Keratinocyte (primary cell): ENCODE measurements at regions not wholly inside any gene's neighbourhood (a gene's known extent, or its start where the extent isn't known, plus 50 kb on each side); places are given as distances from the start of the nearest gene placed in this dataset.

ENCODE experiments used
- DNase-seq: peaks from one replicate; pipeline ENCODE4 v3.0.0-alpha.2; 2011; ENCODE audit warnings: low read depth, missing footprints, low spot score
- FAIRE-seq: peaks from 2 replicates; lab custom pipeline; 2011; peaks lifted over from hg19 to GRCh38; lab: Jason Lieb, UNC
- H2AFZ ChIP-seq: 2 replicates; pipeline ENCODE4 v1.6.0; 2012; ENCODE audit warnings: low read length, control low read depth, inconsistent platforms; ENCODE audit not compliant: control insufficient read depth
- H3K27ac ChIP-seq: 2 replicates; pipeline ENCODE4 v1.5.1; 2011; ENCODE audit warnings: low read length; ENCODE audit not compliant: control insufficient read depth, insufficient read depth
- H3K27me3 ChIP-seq: 3 replicates; pipeline ENCODE4 v1.6.0; 2011; ENCODE audit warnings: low read length; ENCODE audit not compliant: control insufficient read depth, insufficient read depth; ENCODE audit errors: extremely low read depth
- H3K36me3 ChIP-seq, 2 experiments: 2 replicates in 1 of 2; 3 replicates in 1 of 2; pipeline ENCODE4 v1.5.1; 2011; ENCODE audit warnings: low read length in 2 of 2, mild to moderate bottlenecking in 1 of 2; ENCODE audit not compliant: control insufficient read depth in 2 of 2, insufficient read depth in 2 of 2; ENCODE audit errors: extremely low read depth in 1 of 2
- H3K4me1 ChIP-seq: 3 replicates; pipeline ENCODE4 v1.5.1; 2011; ENCODE audit warnings: low read length; ENCODE audit not compliant: control insufficient read depth, insufficient read depth; ENCODE audit errors: extremely low read depth
- H3K4me2 ChIP-seq: 3 replicates; pipeline ENCODE4 v1.6.0; 2011; ENCODE audit warnings: low read depth, low read length; ENCODE audit not compliant: control insufficient read depth, insufficient read depth; ENCODE audit errors: extremely low read depth
- H3K4me3 ChIP-seq, 3 experiments: fragments of 200-600 bp in 1 of 3; sonication (generic) in 1 of 3; 2 replicates in 2 of 3; 3 replicates in 1 of 3; pipeline ENCODE4 v1.5.1; 2011 to 2016; ENCODE audit warnings: low read length in 3 of 3, mild to moderate bottlenecking in 3 of 3, control low read depth in 2 of 3, inconsistent platforms in 1 of 3, low read depth in 1 of 3, mixed read lengths in 1 of 3, mixed run types in 1 of 3, moderate library complexity in 1 of 3; ENCODE audit not compliant: control insufficient read depth in 2 of 3, insufficient read depth in 2 of 3; ENCODE audit errors: extremely low read depth in 1 of 3
- H3K79me2 ChIP-seq: 2 replicates; pipeline ENCODE4 v1.6.0; 2012; ENCODE audit warnings: low read length; ENCODE audit not compliant: control insufficient read depth, insufficient read depth
- H3K9ac ChIP-seq: 3 replicates; pipeline ENCODE4 v1.6.0; 2011; ENCODE audit warnings: low read length; ENCODE audit not compliant: control insufficient read depth, insufficient read depth; ENCODE audit errors: extremely low read depth
- H3K9me1 ChIP-seq: 3 replicates; pipeline ENCODE4 v1.6.0; 2011; ENCODE audit warnings: low read length; ENCODE audit not compliant: control insufficient read depth, insufficient read depth; ENCODE audit errors: extremely low read depth
- H3K9me3 ChIP-seq: 2 replicates; pipeline ENCODE4 v1.5.1; 2012; ENCODE audit warnings: low read depth, low read length; ENCODE audit not compliant: control insufficient read depth
- H4K20me1 ChIP-seq: 3 replicates; pipeline ENCODE4 v1.6.0; 2011; ENCODE audit warnings: low read length; ENCODE audit not compliant: control insufficient read depth, insufficient read depth; ENCODE audit errors: extremely low read depth
- EZH2 ChIP-seq: IDR thresholded peaks from one replicate; pipeline ENCODE4 v1.6.1; 2012; ENCODE audit warnings: inconsistent platforms, mild to moderate bottlenecking, low read length, moderate library complexity
- dilution Hi-C: fragments of 300-500 bp; cut with MboI; formaldehyde crosslinking; loops from one replicate; pipeline ENCODE4 v1.7.0; 2020; ENCODE audit warnings: low sequenced_read_pairs; ENCODE audit not compliant: extremely low pct_ligation_motif_present
- TF ChIP-seq, protein P1 (sequence below), 3 experiments: IDR thresholded peaks in 1 of 3; conservative IDR thresholded peaks in 1 of 3; optimal IDR thresholded peaks in 1 of 3; 2 replicates in 2 of 3; 3 replicates in 1 of 3; pipeline versions ENCODE3 to v1.5.1; 2011; ENCODE audit warnings: low read length in 3 of 3, mild to moderate bottlenecking in 3 of 3, moderate library complexity in 2 of 3, control low read depth in 1 of 3, inconsistent platforms in 1 of 3; ENCODE audit not compliant: insufficient read depth in 2 of 3; ENCODE audit errors: extremely low read depth in 1 of 3

DNA sequence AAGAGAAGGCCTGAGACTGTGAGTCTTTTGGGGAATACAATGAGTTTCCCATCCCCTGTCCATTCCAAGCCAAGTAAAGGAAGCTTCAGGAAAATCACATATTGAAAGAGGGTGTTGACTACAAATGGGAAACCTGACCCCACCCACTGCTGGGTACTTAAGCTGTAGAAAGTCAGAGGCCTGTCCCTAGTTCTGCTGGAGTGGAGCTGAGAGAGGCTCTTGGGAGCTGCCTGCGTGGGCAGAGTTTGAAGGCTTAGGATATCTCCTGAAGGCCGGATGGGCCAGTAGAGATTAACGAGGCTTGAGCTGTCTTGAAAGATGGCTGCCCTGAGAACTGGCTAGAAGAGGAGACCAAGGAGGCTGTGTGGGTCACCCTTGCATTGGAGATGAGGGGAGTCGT, 176.2 kb upstream of the NECTIN1 start:
- no peaks in the 10 kb centered on the region for H4K20me1 ChIP-seq
- H3K27ac ChIP-seq = no peak overlapping the region
- no peaks in the 10 kb centered on the region for H3K79me2 ChIP-seq
- no peaks in the 10 kb centered on the region for H3K9me1 ChIP-seq
- peaks cover 52% of the 10 kb centered on the region for H3K27me3 ChIP-seq
- no peak overlapping the region for H3K4me2 ChIP-seq
- DNase-seq (no peak), FAIRE-seq (no peak)
- no peak for TF ChIP-seq EZH2
- TF ChIP-seq, protein P1, sequence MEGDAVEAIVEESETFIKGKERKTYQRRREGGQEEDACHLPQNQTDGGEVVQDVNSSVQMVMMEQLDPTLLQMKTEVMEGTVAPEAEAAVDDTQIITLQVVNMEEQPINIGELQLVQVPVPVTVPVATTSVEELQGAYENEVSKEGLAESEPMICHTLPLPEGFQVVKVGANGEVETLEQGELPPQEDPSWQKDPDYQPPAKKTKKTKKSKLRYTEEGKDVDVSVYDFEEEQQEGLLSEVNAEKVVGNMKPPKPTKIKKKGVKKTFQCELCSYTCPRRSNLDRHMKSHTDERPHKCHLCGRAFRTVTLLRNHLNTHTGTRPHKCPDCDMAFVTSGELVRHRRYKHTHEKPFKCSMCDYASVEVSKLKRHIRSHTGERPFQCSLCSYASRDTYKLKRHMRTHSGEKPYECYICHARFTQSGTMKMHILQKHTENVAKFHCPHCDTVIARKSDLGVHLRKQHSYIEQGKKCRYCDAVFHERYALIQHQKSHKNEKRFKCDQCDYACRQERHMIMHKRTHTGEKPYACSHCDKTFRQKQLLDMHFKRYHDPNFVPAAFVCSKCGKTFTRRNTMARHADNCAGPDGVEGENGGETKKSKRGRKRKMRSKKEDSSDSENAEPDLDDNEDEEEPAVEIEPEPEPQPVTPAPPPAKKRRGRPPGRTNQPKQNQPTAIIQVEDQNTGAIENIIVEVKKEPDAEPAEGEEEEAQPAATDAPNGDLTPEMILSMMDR (optimal IDR thresholded peaks at IDR 0.05 in 1 of 3, IDR thresholded peaks at IDR 0.05 in 1 of 3, conservative IDR thresholded peaks at IDR 0.05 in 1 of 3; ENCODE audit: extremely low read depth in 1 of 3, insufficient read depth in 2 of 3, low read length in 3 of 3) = no peak
- no peak overlapping the region for H3K9ac ChIP-seq
- no peak overlapping the region for H3K4me3 ChIP-seq
- H3K4me1 ChIP-seq = no peaks in the 10 kb centered on the region
- H3K36me3 ChIP-seq = no peaks in the 10 kb centered on the region
- no peak overlapping the region for H2AFZ ChIP-seq
- dilution Hi-C loops = no loop called here
- H3K9me3 ChIP-seq = no peaks in the 10 kb centered on the region

DNA sequence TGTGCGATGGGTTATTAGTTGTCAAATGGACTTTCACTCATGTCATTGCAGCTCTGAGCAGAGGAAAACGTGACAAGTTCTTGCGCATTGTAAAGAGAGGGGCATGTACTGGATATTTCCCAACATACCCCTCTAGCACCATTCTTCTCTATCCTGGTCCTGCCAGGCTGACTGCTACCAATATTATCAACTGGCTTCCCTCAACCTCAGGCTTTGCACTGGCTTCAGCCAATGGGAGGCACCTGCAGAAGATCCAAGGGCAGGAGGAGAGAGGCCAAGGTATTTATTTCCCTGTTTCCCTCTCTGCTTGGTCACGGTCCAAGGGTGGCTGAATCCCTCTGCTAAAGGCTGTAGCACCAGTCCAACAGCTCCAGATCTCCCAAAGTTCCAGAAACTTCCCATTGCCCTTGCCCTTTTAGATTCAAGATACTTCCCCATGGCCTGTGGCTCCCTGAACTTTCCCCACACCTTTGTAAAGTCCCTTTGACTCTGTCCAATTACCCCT, 175.6 kb upstream of the NECTIN1 start:
- H3K9me1 ChIP-seq = no peaks in the 10 kb centered on the region
- dilution Hi-C loops = no loop called here
- no peaks in the 10 kb centered on the region for H3K36me3 ChIP-seq
- TF ChIP-seq, protein P1 (optimal IDR thresholded peaks at IDR 0.05 in 1 of 3, IDR thresholded peaks at IDR 0.05 in 1 of 3, conservative IDR thresholded peaks at IDR 0.05 in 1 of 3; ENCODE audit: extremely low read depth in 1 of 3, insufficient read depth in 2 of 3, low read length in 3 of 3) = no peak
- TF ChIP-seq EZH2 = no peak
- no peaks in the 10 kb centered on the region for H3K79me2 ChIP-seq
- no peaks in the 10 kb centered on the region for H3K4me1 ChIP-seq
- H3K27ac ChIP-seq = no peak overlapping the region
- no peak overlapping the region for H3K9ac ChIP-seq
- H2AFZ ChIP-seq = no peak overlapping the region
- peaks cover 46% of the 10 kb centered on the region for H3K27me3 ChIP-seq
- no peaks in the 10 kb centered on the region for H3K9me3 ChIP-seq
- H4K20me1 ChIP-seq = no peaks in the 10 kb centered on the region
- no peak overlapping the region for H3K4me3 ChIP-seq
- FAIRE-seq (no peak), DNase-seq (no peak)
- no peak overlapping the region for H3K4me2 ChIP-seq
